Gastroesophageal sphincter (tissue), 4 donors: ENCODE measurements at regions not wholly inside any gene's neighbourhood (a gene's known extent, or its start where the extent isn't known, plus 50 kb on each side); places are given as distances from the start of the nearest gene placed in this dataset.

ENCODE experiments used
- ATAC-seq: fragments of 150-250 bp; one replicate; pipeline ENCODE4 v1.9.1; 2016; ENCODE audit warnings: mild to moderate bottlenecking, moderate library complexity
- H3K27ac ChIP-seq, 4 donors: fragments of 200-600 bp; sonication (generic) in 3 of 4; 1 replicate in 3 of 4; 2 replicates in 1 of 4; pipeline ENCODE4 v1.5.1; 2016 to 2019
- H3K27me3 ChIP-seq: fragments of 200-600 bp; sonication (generic); one replicate; pipeline ENCODE4 v1.5.1; 2019
- H3K36me3 ChIP-seq, 2 donors: fragments of 200-600 bp; sonication (generic); one replicate each; pipeline ENCODE4 v1.5.1; 2019; ENCODE audit warnings: control low read depth in 1 of 2
- H3K4me1 ChIP-seq, 3 donors: fragments of 200-600 bp; sonication (generic); 1 replicate in 2 of 3; 2 replicates in 1 of 3; pipeline ENCODE4 v1.5.1; 2016 to 2019; ENCODE audit warnings: control low read depth in 2 of 3
- H3K4me3 ChIP-seq, 2 donors: fragments of 200-600 bp; sonication (generic); one replicate each; pipeline ENCODE4 v1.5.1; 2019; ENCODE audit warnings: mild to moderate bottlenecking in 1 of 2, moderate library complexity in 1 of 2
- H3K9me3 ChIP-seq, 3 donors: fragments of 200-600 bp; sonication (generic); one replicate each; pipeline ENCODE4 v1.5.1; 2017 to 2019; ENCODE audit warnings: control low read depth in 2 of 3
- EP300 ChIP-seq: sonication (generic); formaldehyde crosslinking; IDR thresholded peaks from one replicate; pipeline ENCODE4 v1.6.1; 2017; ENCODE audit warnings: antibody characterized with exemption, mild to moderate bottlenecking
- POLR2A ChIP-seq, 2 donors: fragments of 450-650 bp; IDR thresholded peaks; one replicate each; pipeline ENCODE4 v1.6.1; 2017; ENCODE audit warnings: antibody characterized with exemption in 2 of 2, mild to moderate bottlenecking in 2 of 2, moderate library complexity in 1 of 2
- POLR2AphosphoS5 ChIP-seq: sonication (generic); formaldehyde crosslinking; IDR thresholded peaks from one replicate; pipeline ENCODE4 v1.6.1; 2017; ENCODE audit warnings: antibody characterized with exemption
- WGBS, 2 donors: methylation state at CpG; one replicate each; pipeline ENCODE4 v1.1.5; 2018; ENCODE audit warnings: low coverage in 1 of 2; 5-methylcytosine and 5-hydroxymethylcytosine counted together
- TF ChIP-seq, protein P1 (sequence below), 4 experiments: fragments of 200-600 bp in 2 of 4; fragments of 450-650 bp in 2 of 4; sonication (generic) in 1 of 4; IDR thresholded peaks; one replicate each; pipeline ENCODE4 v1.5.1; 2017 to 2019; ENCODE audit warnings: antibody characterized with exemption in 4 of 4, mild to moderate bottlenecking in 2 of 4, moderate library complexity in 2 of 4

DNA sequence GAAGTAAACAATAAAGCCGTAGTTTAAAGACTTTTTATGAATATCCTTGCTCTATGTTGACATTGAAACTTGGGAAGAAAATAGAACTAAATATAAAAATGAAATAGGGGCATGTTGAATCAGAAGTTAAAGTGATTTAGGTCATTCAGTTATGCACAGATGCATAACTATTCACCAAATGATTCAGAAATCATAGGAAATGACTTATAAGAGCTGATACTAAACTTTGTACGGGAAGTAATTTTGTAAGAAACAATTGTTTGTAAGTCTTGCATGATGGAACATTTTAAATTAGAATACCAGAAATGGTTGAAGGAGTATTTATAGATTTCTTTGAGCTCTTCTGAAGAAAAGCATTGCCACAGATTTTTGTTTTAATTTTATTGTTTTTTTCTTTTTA lies 246.5 kb downstream of the CPE start:
- no peak for ATAC-seq
- H3K27me3 ChIP-seq: no peaks in the 10 kb centered on the region

DNA sequence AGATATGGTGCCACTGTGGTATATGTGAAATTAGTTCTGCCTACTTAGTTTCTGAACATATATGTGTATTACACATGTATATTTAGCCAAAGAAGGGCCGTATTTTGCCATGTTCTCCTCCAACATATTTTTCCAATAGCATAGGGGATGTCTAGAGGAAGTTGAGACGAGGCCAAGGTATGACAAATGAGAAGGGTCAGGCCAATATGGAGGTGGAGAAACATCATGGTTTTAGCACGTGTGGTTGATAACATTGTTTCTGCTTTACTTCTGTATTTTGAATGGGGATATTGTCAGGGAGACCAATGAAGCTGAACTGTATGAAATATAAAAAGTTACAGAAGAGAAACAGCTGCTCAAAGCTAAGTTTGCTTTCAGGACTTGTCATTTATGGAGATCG lies 246.7 kb upstream of the TLL1 start:
- no peak for ATAC-seq
- H3K9me3 ChIP-seq: no peaks in the 10 kb centered on the region
- WGBS, 2 donors: 56 to 71% methylated on average over 4 of the region's 4 CpGs
- peaks cover 0 to 6% (median 0%) of the 10 kb centered on the region in 3 donors for H3K4me1 ChIP-seq
- no peak for TF ChIP-seq POLR2AphosphoS5
- TF ChIP-seq POLR2A (IDR thresholded peaks at IDR 0.05): no peak
- TF ChIP-seq, protein P1, sequence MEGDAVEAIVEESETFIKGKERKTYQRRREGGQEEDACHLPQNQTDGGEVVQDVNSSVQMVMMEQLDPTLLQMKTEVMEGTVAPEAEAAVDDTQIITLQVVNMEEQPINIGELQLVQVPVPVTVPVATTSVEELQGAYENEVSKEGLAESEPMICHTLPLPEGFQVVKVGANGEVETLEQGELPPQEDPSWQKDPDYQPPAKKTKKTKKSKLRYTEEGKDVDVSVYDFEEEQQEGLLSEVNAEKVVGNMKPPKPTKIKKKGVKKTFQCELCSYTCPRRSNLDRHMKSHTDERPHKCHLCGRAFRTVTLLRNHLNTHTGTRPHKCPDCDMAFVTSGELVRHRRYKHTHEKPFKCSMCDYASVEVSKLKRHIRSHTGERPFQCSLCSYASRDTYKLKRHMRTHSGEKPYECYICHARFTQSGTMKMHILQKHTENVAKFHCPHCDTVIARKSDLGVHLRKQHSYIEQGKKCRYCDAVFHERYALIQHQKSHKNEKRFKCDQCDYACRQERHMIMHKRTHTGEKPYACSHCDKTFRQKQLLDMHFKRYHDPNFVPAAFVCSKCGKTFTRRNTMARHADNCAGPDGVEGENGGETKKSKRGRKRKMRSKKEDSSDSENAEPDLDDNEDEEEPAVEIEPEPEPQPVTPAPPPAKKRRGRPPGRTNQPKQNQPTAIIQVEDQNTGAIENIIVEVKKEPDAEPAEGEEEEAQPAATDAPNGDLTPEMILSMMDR (IDR thresholded peaks at IDR 0.05): no peak
- TF ChIP-seq EP300: no peak
- no peak overlapping the region for H3K4me3 ChIP-seq
- no peak overlapping the region for H3K27ac ChIP-seq
- no peaks in the 10 kb centered on the region for H3K36me3 ChIP-seq
- no peaks in the 10 kb centered on the region for H3K27me3 ChIP-seq

More for the DNA sequence above, 246.5 kb downstream of the CPE start:
- no peak for TF ChIP-seq POLR2AphosphoS5
- TF ChIP-seq EP300: no peak
- TF ChIP-seq, protein P1 (IDR thresholded peaks at IDR 0.05): no peak
- TF ChIP-seq POLR2A (IDR thresholded peaks at IDR 0.05): no peak
- Histone ChIP-seq H3K4me1 (no peaks in the 10 kb centered on the region), H3K9me3 (no peaks in the 10 kb centered on the region), H3K36me3 (no peaks in the 10 kb centered on the region), H3K4me3 (no peak overlapping the region), H3K27ac (no peak overlapping the region)
- 63 to 65% methylated on average over 2 of the region's 2 CpGs for WGBS, 2 donors

DNA sequence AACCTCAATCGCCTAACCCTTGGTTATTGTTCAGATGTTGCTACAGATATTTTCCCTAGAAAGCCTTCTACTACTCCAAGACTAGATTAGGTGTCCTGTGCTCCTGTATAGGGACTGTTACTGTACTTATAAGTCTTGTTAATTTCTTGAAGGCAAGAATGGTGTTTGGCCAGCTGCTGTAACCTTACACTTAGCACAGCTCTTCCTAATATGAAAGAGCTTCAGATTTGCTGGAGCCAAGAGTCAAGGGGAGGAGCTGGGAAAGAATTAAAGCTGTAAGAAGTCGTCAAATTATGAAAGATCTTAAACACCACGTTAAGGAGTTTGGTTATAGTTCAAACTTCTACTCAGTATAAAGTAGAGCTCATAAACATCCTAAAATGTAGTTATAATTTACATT lies 245.9 kb upstream of the TLL1 start:
- no peak overlapping the region for H3K27ac ChIP-seq
- no peaks in the 10 kb centered on the region for H3K36me3 ChIP-seq
- no peaks in the 10 kb centered on the region for H3K27me3 ChIP-seq
- ATAC-seq: no peak
- WGBS, 2 donors: 45 to 48% methylated on average over 2 to 3 of the region's 3 CpGs
- TF ChIP-seq, protein P1 (IDR thresholded peaks at IDR 0.05): no peak
- TF ChIP-seq POLR2AphosphoS5 (no peak), POLR2A (IDR thresholded peaks at IDR 0.05) (no peak), EP300 (no peak)
- peaks cover 0 to 14% (median 0%) of the 10 kb centered on the region in 3 donors for H3K4me1 ChIP-seq
- no peak overlapping the region for H3K4me3 ChIP-seq
- H3K9me3 ChIP-seq: no peaks in the 10 kb centered on the region

DNA sequence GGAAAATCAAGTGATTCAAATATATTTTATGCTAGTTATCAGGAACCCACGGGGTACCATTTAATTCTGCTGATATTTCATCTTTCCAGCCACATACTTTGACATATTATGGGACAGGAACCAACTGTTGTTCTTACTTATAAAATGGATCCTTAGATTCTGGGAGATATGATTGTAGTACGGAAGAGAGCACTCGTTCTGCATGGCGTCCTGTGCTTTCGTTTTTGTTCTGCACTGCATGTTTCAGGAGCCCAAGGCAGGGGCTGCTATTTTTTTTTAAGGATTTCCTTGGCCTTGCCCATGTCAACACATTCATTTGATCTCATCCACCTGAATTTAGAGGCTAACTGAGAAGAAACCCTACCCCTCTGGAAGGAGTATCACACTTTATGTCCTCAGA lies 245.5 kb upstream of the TLL1 start:
- peaks cover 0 to 17% (median 0%) of the 10 kb centered on the region in 3 donors for H3K4me1 ChIP-seq
- H3K4me3 ChIP-seq: no peak overlapping the region
- no peaks in the 10 kb centered on the region for H3K9me3 ChIP-seq
- no peak overlapping the region for H3K27ac ChIP-seq
- ATAC-seq: no peak
- H3K36me3 ChIP-seq: no peaks in the 10 kb centered on the region
- H3K27me3 ChIP-seq: no peaks in the 10 kb centered on the region
- WGBS, 2 donors: 74 to 92% methylated on average over 5 of the region's 5 CpGs
- TF ChIP-seq POLR2AphosphoS5 (no peak), EP300 (no peak), POLR2A (IDR thresholded peaks at IDR 0.05) (no peak)
- TF ChIP-seq, protein P1 (IDR thresholded peaks at IDR 0.05): no peak

DNA sequence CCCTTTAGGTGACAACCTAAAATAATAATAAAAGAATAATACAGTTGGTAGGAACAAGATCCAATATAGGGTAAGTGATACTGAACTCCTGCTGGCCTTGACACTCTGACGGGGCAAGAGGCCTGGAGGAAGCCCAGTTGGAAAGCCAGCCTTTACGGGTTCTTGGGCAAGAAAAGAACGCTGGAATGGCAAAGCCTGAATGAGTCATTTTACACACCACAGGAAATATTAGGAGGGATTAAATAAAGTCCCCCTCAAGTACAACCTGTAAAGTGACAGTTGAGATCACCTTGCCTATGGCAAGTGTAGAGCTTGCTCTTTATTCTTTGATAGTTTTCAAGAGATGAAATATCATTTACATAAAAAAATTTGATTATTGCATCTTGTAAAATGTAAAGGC lies 244.5 kb upstream of the TLL1 start:
- Histone ChIP-seq H3K36me3 (no peaks in the 10 kb centered on the region), H3K27ac (no peak overlapping the region), H3K27me3 (no peaks in the 10 kb centered on the region), H3K4me3 (no peak overlapping the region), H3K9me3 (no peaks in the 10 kb centered on the region), H3K4me1 (peaks cover 0 to 17% (median 0%) of the 10 kb centered on the region in 3 donors)
- WGBS, 2 donors: 90 to 100% methylated on average over 1 to 3 of the region's 3 CpGs
- no peak for ATAC-seq
- TF ChIP-seq, protein P1 (IDR thresholded peaks at IDR 0.05): no peak
- TF ChIP-seq POLR2AphosphoS5 (no peak), EP300 (no peak), POLR2A (IDR thresholded peaks at IDR 0.05) (no peak)
